ENCODE measurements at regions not wholly inside any gene's neighbourhood (a gene's known extent, or its start where the extent isn't known, plus 50 kb on each side); places are given as distances from the start of the nearest gene placed in this dataset.
"Not testable (repeated sequence)": the region's sequence is repeated elsewhere in the genome, so short reads cannot be mapped to it uniquely, and the experiment has no call there.

GRCh38 chrX:35432056-35432455, 366.1 kb upstream of the MAGEB16 start:
- no peaks in the 10 kb centered on the region for H3K27me3 ChIP-seq
- no peaks in the 10 kb centered on the region for H3K36me3 ChIP-seq
- no peak overlapping the region for H3K27ac ChIP-seq
- intact Hi-C loops (cut with DNase I) = no loop called here
- H3K4me3 ChIP-seq = no peak overlapping the region
- no peak for TF ChIP-seq CTCF (IDR thresholded peaks at IDR 0.05)
- H3K9me3 ChIP-seq = no peaks in the 10 kb centered on the region
- no peaks in the 10 kb centered on the region for H3K4me1 ChIP-seq
- DNase-seq (ENCODE audit: low spot score in 2 of 2) = no peak

- Histone ChIP-seq H3K27ac (no peak overlapping the region), H3K4me3 (no peak overlapping the region), H3K4me1 (no peaks in the 10 kb centered on the region), H3K36me3 (no peaks in the 10 kb centered on the region), H3K9me3 (no peaks in the 10 kb centered on the region), H3K27me3 (no peaks in the 10 kb centered on the region)
- intact Hi-C loops (cut with DNase I) = no loop called here
- no peak for DNase-seq (ENCODE audit: low spot score in 2 of 2)
- TF ChIP-seq CTCF (IDR thresholded peaks at IDR 0.05) = no peak
Observed at GRCh38 chrX:35439034-35439660, 359.0 kb upstream of the MAGEB16 start.

GRCh38 chrX:35439692-35440091, 358.4 kb upstream of the MAGEB16 start:
- H3K4me1 ChIP-seq = no peaks in the 10 kb centered on the region
- no peaks in the 10 kb centered on the region for H3K36me3 ChIP-seq
- H3K27ac ChIP-seq = no peak overlapping the region
- TF ChIP-seq CTCF (IDR thresholded peaks at IDR 0.05) = no peak
- intact Hi-C loops (cut with DNase I) = no loop called here
- H3K4me3 ChIP-seq = no peak overlapping the region
- no peak for DNase-seq (ENCODE audit: low spot score in 2 of 2)
- H3K27me3 ChIP-seq = no peaks in the 10 kb centered on the region
- no peaks in the 10 kb centered on the region for H3K9me3 ChIP-seq

GRCh38 chrX:35442421-35442820, 355.7 kb upstream of the MAGEB16 start:
- Histone ChIP-seq H3K36me3 (no peaks in the 10 kb centered on the region), H3K27ac (peak overlapping the region; percentile 32 to 45), H3K4me3 (no peak overlapping the region), H3K4me1 (no peaks in the 10 kb centered on the region), H3K27me3 (no peaks in the 10 kb centered on the region), H3K9me3 (no peaks in the 10 kb centered on the region)
- no peak for DNase-seq (ENCODE audit: low spot score in 2 of 2)
- intact Hi-C loops (cut with DNase I) = no loop called here
- no peak for TF ChIP-seq CTCF (IDR thresholded peaks at IDR 0.05)

- H3K4me3 ChIP-seq; H3K27me3 ChIP-seq; H3K4me1 ChIP-seq; H3K9me3 ChIP-seq; H3K36me3 ChIP-seq; intact Hi-C loops (cut with DNase I); DNase-seq (ENCODE audit: low spot score in 2 of 2): not testable (repeated sequence)
- H3K27ac ChIP-seq = peak overlapping the region; percentile 32 to 45
Observed at GRCh38 chrX:35443091-35443582, 355.0 kb upstream of the MAGEB16 start.

GRCh38 chrX:35444671-35445355, 353.3 kb upstream of the MAGEB16 start:
- intact Hi-C loops (cut with DNase I) = no loop called here

More at GRCh38 chrX:35444671-35445355, 353.3 kb upstream of the MAGEB16 start:
- Histone ChIP-seq H3K4me1 (no peaks in the 10 kb centered on the region), H3K36me3 (no peaks in the 10 kb centered on the region), H3K9me3 (no peaks in the 10 kb centered on the region), H3K27me3 (no peaks in the 10 kb centered on the region), H3K4me3 (no peak overlapping the region), H3K27ac (peak overlapping the region in 1 of 2 donors; percentile 19)
- no peak for TF ChIP-seq CTCF (IDR thresholded peaks at IDR 0.05)
- DNase-seq (ENCODE audit: low spot score in 2 of 2) = no peak

Data from ascending aorta (tissue), 2 donors.